ENCODE measurements at regions not wholly inside any gene's neighbourhood (a gene's known extent, or its start where the extent isn't known, plus 50 kb on each side); places are given as distances from the start of the nearest gene placed in this dataset.

GRCh38 chr2:65491381-65491905 is 59.0 kb upstream of the SPRED2 start:
- H3K9me3 Mint-ChIP-seq = peaks cover 11 to 13% of the 10 kb centered on the region in 2 donors
- H3K27ac Mint-ChIP-seq = no peak overlapping the region
- ATAC-seq (no peak), DNase-seq (ENCODE audit: low spot score in 2 of 2) (no peak)
- peaks cover 16 to 17% of the 10 kb centered on the region in 2 donors for H3K36me3 Mint-ChIP-seq

DNA sequence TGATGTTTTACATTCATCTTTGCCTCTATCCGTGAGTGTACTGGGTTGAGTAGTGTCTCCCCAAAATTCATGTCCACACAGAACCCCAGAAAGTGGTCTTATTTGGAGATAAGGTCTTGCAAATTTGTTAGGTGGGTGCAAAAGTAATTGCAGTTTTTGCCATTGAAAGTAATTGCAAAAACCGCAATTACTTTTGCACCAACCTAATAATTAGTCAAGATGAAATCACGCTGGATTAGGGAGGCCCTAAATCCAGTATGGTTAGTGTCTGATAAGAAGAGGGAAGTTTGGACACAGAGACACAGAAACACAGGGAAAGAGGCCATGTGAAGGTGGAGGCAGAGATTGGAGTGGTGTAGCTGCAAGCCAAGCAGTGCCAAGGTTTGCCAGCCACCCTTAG is 57.8 kb upstream of the SPRED2 start:
- Mint-ChIP-seq H3K36me3 (peaks cover 16 to 17% of the 10 kb centered on the region in 2 donors), H3K9me3 (peaks cover 11 to 13% of the 10 kb centered on the region in 2 donors), H3K27ac (peak overlapping the region in 1 of 2 donors; percentile 44)
- DNase-seq (ENCODE audit: low spot score in 2 of 2) (no peak), ATAC-seq (no peak)

- peaks cover 16 to 17% of the 10 kb centered on the region in 2 donors for H3K36me3 Mint-ChIP-seq
- H3K27ac Mint-ChIP-seq = no peak overlapping the region
- H3K9me3 Mint-ChIP-seq = peaks cover 11 to 13% of the 10 kb centered on the region in 2 donors
- ATAC-seq (no peak), DNase-seq (ENCODE audit: low spot score in 2 of 2) (no peak)
Measured at GRCh38 chr2:65489269-65489668, 56.9 kb upstream of the SPRED2 start.

GRCh38 chr2:65488527-65488926 is 56.1 kb upstream of the SPRED2 start:
- no peak for ATAC-seq
- Mint-ChIP-seq H3K9me3 (peaks cover 11 to 13% of the 10 kb centered on the region in 2 donors), H3K36me3 (peaks cover 16 to 17% of the 10 kb centered on the region in 2 donors), H3K27ac (no peak overlapping the region)
- DNase-seq (ENCODE audit: low spot score in 2 of 2) = no peak

- ATAC-seq = no peak
- DNase-seq (ENCODE audit: low spot score in 2 of 2) = no peak
- Mint-ChIP-seq H3K9me3 (peaks cover 11 to 13% of the 10 kb centered on the region in 2 donors), H3K36me3 (peaks cover 16 to 17% of the 10 kb centered on the region in 2 donors), H3K27ac (no peak overlapping the region)
Measured at GRCh38 chr2:65487404-65487803, 55.0 kb upstream of the SPRED2 start.

DNA sequence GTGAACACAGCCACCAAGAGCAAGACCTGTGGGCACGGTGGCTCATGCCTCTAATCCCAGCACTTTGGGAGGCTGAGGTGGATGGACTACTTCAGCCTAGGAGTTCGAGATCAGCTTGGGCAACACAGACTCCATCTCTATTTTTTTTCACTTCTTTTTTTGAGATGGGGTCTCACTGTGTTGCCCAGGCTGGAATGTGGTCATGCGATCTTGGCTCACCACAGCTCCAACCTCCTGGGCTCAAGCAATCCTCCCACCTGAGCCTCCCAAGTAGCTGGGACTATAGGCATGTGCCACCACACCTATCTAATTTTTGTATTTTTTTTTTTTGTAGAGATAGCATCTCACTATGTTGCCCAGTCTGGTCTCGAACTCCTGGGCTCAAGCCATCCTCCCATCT is 54.4 kb upstream of the SPRED2 start:
- ATAC-seq = no peak
- no peak for DNase-seq (ENCODE audit: low spot score in 2 of 2)
- H3K36me3 Mint-ChIP-seq = peaks cover 16 to 17% of the 10 kb centered on the region in 2 donors
- H3K9me3 Mint-ChIP-seq = peaks cover 11 to 13% of the 10 kb centered on the region in 2 donors
- no peak overlapping the region for H3K27ac Mint-ChIP-seq

- peaks cover 16 to 17% of the 10 kb centered on the region in 2 donors for H3K36me3 Mint-ChIP-seq
Measured at GRCh38 chr2:65486282-65486681, 53.9 kb upstream of the SPRED2 start.

DNA sequence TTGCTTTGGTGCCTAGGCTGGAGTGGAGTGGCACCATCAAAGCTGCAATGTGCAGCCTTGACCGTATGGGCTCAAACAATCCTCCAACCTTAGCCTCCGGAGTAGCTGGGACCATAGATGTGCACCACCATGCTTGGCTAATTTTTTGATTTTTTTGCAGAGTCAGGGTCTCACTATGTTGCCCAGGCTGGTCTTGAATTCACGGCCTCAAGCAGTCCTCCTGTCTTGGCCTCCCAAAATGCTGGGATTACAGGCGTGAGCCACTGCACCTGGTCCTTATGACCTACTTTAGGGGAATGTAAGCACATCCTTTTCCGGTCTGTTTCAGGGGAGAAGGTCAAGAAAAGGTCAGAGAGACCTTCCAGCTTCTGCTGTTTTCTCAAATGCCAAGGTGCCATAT is 53.4 kb upstream of the SPRED2 start:
- Mint-ChIP-seq H3K27ac (no peak overlapping the region), H3K36me3 (peaks cover 16 to 17% of the 10 kb centered on the region in 2 donors), H3K9me3 (peaks cover 11 to 13% of the 10 kb centered on the region in 2 donors)
- no peak for ATAC-seq
- no peak for DNase-seq (ENCODE audit: low spot score in 2 of 2)

More at GRCh38 chr2:65486282-65486681, 53.9 kb upstream of the SPRED2 start:
- ATAC-seq = no peak
- Mint-ChIP-seq H3K9me3 (peaks cover 11 to 13% of the 10 kb centered on the region in 2 donors), H3K27ac (no peak overlapping the region)
- DNase-seq (ENCODE audit: low spot score in 2 of 2) = no peak

- no peak for DNase-seq (ENCODE audit: low spot score in 2 of 2)
- ATAC-seq = no peak
- Mint-ChIP-seq H3K9me3 (peaks cover 11 to 13% of the 10 kb centered on the region in 2 donors), H3K27ac (peak overlapping the region in 1 of 2 donors; percentile 22), H3K36me3 (peaks cover 10 to 17% of the 10 kb centered on the region in 2 donors)
Measured at GRCh38 chr2:65483763-65484162, 51.4 kb upstream of the SPRED2 start.

DNA sequence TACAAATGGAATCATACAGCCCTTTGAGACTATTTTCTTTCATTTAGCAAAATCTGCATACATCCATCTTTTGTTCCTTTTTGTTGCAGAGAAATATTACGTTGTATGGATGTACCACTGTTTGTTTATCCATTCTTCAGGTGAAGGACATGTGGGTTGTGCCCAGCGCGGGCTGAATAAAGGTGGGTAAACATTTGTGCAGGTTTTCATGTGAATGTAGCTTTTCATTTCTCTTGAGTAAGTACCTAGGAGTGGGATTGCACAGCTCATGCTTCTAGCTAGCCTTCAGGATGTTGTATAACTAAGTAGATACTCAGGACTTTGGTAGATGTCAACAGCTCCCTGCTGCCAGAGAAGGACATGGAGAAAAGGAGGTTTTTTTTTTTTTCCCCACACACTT is 50.6 kb upstream of the SPRED2 start:
- no peak for ATAC-seq
- no peak for DNase-seq (ENCODE audit: low spot score in 2 of 2)
- no peak overlapping the region for H3K27ac Mint-ChIP-seq

More for the DNA sequence above, 50.6 kb upstream of the SPRED2 start:
- H3K36me3 Mint-ChIP-seq = peaks cover 2 to 10% of the 10 kb centered on the region in 2 donors
- peaks cover 4 to 6% of the 10 kb centered on the region in 2 donors for H3K9me3 Mint-ChIP-seq

Measured in activated naive CD4-positive, alpha-beta T cell treated with anti-CD3 and anti-CD28 coated beads, Interleukin-2, amount 50 U/mL, for 72 hours (primary cell).